Sigmoid colon (tissue), 6 donors: ENCODE measurements at regions not wholly inside any gene's neighbourhood (a gene's known extent, or its start where the extent isn't known, plus 50 kb on each side); places are given as distances from the start of the nearest gene placed in this dataset.
"Not testable (repeated sequence)": the region's sequence is repeated elsewhere in the genome, so short reads cannot be mapped to it uniquely, and the experiment has no call there.

ENCODE experiments used
- DNase-seq: peaks from one replicate; pipeline ENCODE4 v3.0.0-alpha.2; 2019
- H3K27ac ChIP-seq, 4 donors: fragments of 200-600 bp; sonication (generic); one replicate each; pipeline ENCODE4 v1.5.1; 2016 to 2019; ENCODE audit warnings: mild to moderate bottlenecking in 1 of 4
- H3K27me3 ChIP-seq, 3 donors: fragments of 200-600 bp; sonication (generic); one replicate each; pipeline ENCODE4 v1.5.1; 2019; ENCODE audit warnings: mild to moderate bottlenecking in 1 of 3
- H3K36me3 ChIP-seq, 4 donors: fragments of 200-600 bp; sonication (generic); one replicate each; pipeline ENCODE4 v1.5.1; 2016 to 2019
- H3K4me1 ChIP-seq, 4 donors: fragments of 200-600 bp; sonication (generic); one replicate each; pipeline ENCODE4 v1.5.1; 2017 to 2019
- H3K4me3 ChIP-seq, 4 donors: fragments of 200-600 bp; sonication (generic); one replicate each; pipeline ENCODE4 v1.5.1; 2017 to 2019; ENCODE audit warnings: mild to moderate bottlenecking in 2 of 4, moderate library complexity in 1 of 4
- H3K9me3 ChIP-seq, 4 donors: fragments of 200-600 bp in 3 of 4; sonication (generic) in 3 of 4; one replicate each; pipeline versions ENCODE4 v1.5.1 to v1.6.1; 2013 to 2019
- EP300 ChIP-seq, 4 donors: sonication (generic); formaldehyde crosslinking; IDR thresholded peaks; one replicate each; pipeline ENCODE4 v1.6.1; 2017; ENCODE audit warnings: antibody characterized with exemption in 4 of 4
- POLR2A ChIP-seq, 2 donors: fragments of 450-650 bp; IDR thresholded peaks; one replicate each; pipeline ENCODE4 v1.6.1; 2016; ENCODE audit warnings: antibody characterized with exemption in 2 of 2, mild to moderate bottlenecking in 2 of 2, moderate library complexity in 2 of 2
- POLR2AphosphoS5 ChIP-seq, 4 donors: sonication (generic); formaldehyde crosslinking; IDR thresholded peaks; one replicate each; pipeline ENCODE4 v1.6.1; 2017; ENCODE audit warnings: antibody characterized with exemption in 4 of 4
- WGBS, 2 donors: extraction: QIAGEN DNeasy Blood & Tissue Kit; methylation state at CpG; one replicate each; pipeline ENCODE4 v1.1.7; 2013; 5-methylcytosine and 5-hydroxymethylcytosine counted together
- intact Hi-C: fragments of 100-400 bp; cut with DNase I; formaldehyde crosslinking; loops from one replicate; pipeline ENCODE4 v1.15.1; 2023
- TF ChIP-seq, protein P1 (sequence below), 4 experiments: fragments of 450-650 bp in 3 of 4; fragments of 200-600 bp in 1 of 4; IDR thresholded peaks; one replicate each; pipeline ENCODE4 v1.5.1; 2016 to 2019; ENCODE audit warnings: antibody characterized with exemption in 4 of 4, mild to moderate bottlenecking in 3 of 4, moderate library complexity in 2 of 4
- donor health status: healthy with polysubstance abuse.
- donor health status: healthy.

DNA sequence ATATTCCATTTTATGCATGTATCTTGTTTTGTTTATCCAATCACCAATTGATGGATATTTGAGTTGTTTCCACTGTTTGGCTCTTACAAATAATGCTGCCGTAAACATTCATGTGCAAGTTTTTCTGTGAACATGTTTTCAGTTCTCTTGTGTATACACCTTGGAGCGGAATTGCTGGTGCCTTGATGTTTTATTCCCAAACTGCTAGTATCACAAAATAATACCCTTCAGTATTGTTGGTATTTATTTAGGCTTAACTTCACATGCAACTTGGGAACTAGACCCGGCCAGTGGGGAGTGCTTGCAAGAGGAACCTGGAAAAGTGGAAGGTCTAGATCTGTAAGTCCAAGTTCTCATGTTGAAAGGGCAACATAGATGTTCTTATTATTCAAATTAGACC is 115.9 kb downstream of the CRYAA start:
- TF ChIP-seq, protein P1, sequence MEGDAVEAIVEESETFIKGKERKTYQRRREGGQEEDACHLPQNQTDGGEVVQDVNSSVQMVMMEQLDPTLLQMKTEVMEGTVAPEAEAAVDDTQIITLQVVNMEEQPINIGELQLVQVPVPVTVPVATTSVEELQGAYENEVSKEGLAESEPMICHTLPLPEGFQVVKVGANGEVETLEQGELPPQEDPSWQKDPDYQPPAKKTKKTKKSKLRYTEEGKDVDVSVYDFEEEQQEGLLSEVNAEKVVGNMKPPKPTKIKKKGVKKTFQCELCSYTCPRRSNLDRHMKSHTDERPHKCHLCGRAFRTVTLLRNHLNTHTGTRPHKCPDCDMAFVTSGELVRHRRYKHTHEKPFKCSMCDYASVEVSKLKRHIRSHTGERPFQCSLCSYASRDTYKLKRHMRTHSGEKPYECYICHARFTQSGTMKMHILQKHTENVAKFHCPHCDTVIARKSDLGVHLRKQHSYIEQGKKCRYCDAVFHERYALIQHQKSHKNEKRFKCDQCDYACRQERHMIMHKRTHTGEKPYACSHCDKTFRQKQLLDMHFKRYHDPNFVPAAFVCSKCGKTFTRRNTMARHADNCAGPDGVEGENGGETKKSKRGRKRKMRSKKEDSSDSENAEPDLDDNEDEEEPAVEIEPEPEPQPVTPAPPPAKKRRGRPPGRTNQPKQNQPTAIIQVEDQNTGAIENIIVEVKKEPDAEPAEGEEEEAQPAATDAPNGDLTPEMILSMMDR (IDR thresholded peaks at IDR 0.05) = no peak
- TF ChIP-seq EP300 (IDR thresholded peaks at IDR 0.05) (no peak), POLR2AphosphoS5 (IDR thresholded peaks at IDR 0.05) (no peak), POLR2A (IDR thresholded peaks at IDR 0.05) (no peak)
- H3K27ac ChIP-seq = no peak overlapping the region
- H3K36me3 ChIP-seq = no peaks in the 10 kb centered on the region
- intact Hi-C loops = no loop called here
- 95 to 97% methylated on average over 3 of the region's 3 CpGs for WGBS, 2 donors
- DNase-seq = no peak
- peaks cover 0 to 2% (median 0%) of the 10 kb centered on the region in 4 donors for H3K9me3 ChIP-seq
- H3K4me3 ChIP-seq = no peak overlapping the region
- H3K27me3 ChIP-seq = no peaks in the 10 kb centered on the region
- no peaks in the 10 kb centered on the region for H3K4me1 ChIP-seq

- no peaks in the 10 kb centered on the region for H3K9me3 ChIP-seq
- TF ChIP-seq POLR2A (IDR thresholded peaks at IDR 0.05) (no peak), POLR2AphosphoS5 (IDR thresholded peaks at IDR 0.05) (no peak), EP300 (IDR thresholded peaks at IDR 0.05) (no peak)
- TF ChIP-seq, protein P1 (IDR thresholded peaks at IDR 0.05) = no peak
- no peaks in the 10 kb centered on the region for H3K36me3 ChIP-seq
- DNase-seq = no peak
- 95 to 96% methylated on average over 1 of the region's 1 CpG for WGBS, 2 donors
- H3K4me1 ChIP-seq = no peaks in the 10 kb centered on the region
- intact Hi-C loops = no loop called here
- no peak overlapping the region for H3K4me3 ChIP-seq
- peaks cover 0 to 4% (median 0%) of the 10 kb centered on the region in 3 donors for H3K27me3 ChIP-seq
- no peak overlapping the region for H3K27ac ChIP-seq
Observed at GRCh38 chr21:43284238-43284637, 115.4 kb downstream of the CRYAA start.

GRCh38 chr21:43283925-43284221 is 115.1 kb downstream of the CRYAA start:
- WGBS, 2 donors = 91 to 96% methylated on average over 2 of the region's 2 CpGs
- H3K4me3 ChIP-seq, H3K27ac ChIP-seq, H3K4me1 ChIP-seq, DNase-seq, H3K27me3 ChIP-seq, intact Hi-C loops, H3K36me3 ChIP-seq, H3K9me3 ChIP-seq: not testable (repeated sequence)

- H3K4me1 ChIP-seq = peaks cover 0 to 5% (median 3%) of the 10 kb centered on the region in 4 donors
- intact Hi-C loops = no loop called here
- 88 to 92% methylated on average over 5 of the region's 5 CpGs for whole genome bisulfite sequencing, 2 donors
- peaks cover 0 to 13% (median 0%) of the 10 kb centered on the region in 3 donors for H3K27me3 ChIP-seq
- H3K9me3 ChIP-seq = no peaks in the 10 kb centered on the region
- H3K4me3 ChIP-seq = no peak overlapping the region
- H3K36me3 ChIP-seq = no peaks in the 10 kb centered on the region
- no peak for TF ChIP-seq POLR2A (IDR thresholded peaks at IDR 0.05)
- no peak overlapping the region for H3K27ac ChIP-seq
- no peak for DNase-seq
Observed at GRCh38 chr21:43283136-43283924, 114.5 kb downstream of the CRYAA start.

- DNase-seq = no peak
- H3K4me1 ChIP-seq = peaks cover 0 to 13% (median 11%) of the 10 kb centered on the region in 4 donors
- intact Hi-C loops = no loop called here
- H3K27me3 ChIP-seq = peaks cover 0 to 15% (median 0%) of the 10 kb centered on the region in 3 donors
- no peaks in the 10 kb centered on the region for H3K36me3 ChIP-seq
- WGBS, 2 donors = 73 to 91% methylated on average over 23 of the region's 23 CpGs
- H3K4me3 ChIP-seq = no peak overlapping the region
- no peaks in the 10 kb centered on the region for H3K9me3 ChIP-seq
- TF ChIP-seq, protein P1 (IDR thresholded peaks at IDR 0.05) = no peak
- TF ChIP-seq POLR2A (IDR thresholded peaks at IDR 0.05) (no peak), POLR2AphosphoS5 (IDR thresholded peaks at IDR 0.05) (no peak), EP300 (IDR thresholded peaks at IDR 0.05) (no peak)
- H3K27ac ChIP-seq = no peak overlapping the region
Observed at GRCh38 chr21:43282358-43283120, 113.7 kb downstream of the CRYAA start.
